IMR-90 (cell line): ENCODE measurements at regions not wholly inside any gene's neighbourhood (a gene's known extent, or its start where the extent isn't known, plus 50 kb on each side); places are given as distances from the start of the nearest gene placed in this dataset.
"Not testable (repeated sequence)": the region's sequence is repeated elsewhere in the genome, so short reads cannot be mapped to it uniquely, and the experiment has no call there.

Experiments
- ATAC-seq: fragments of 200-7000 bp; cut with Tn5 transposase; 2 replicates; pipeline ENCODE4 v1.9.1; 2020; ENCODE audit warnings: low read depth, mild to moderate bottlenecking, moderate library complexity
- BruUV-seq: library from RNA; stranded (reverse); fragments of 400-500 nt; replicated peaks from 2 replicates; lab custom pipeline; 2021; lab: Mats Ljungman, UMichigan
- CTCF ChIA-PET: fragments of 300-600 bp; formaldehyde crosslinking; extraction: SDS; loops from one replicate; lab custom pipeline; 2021; ENCODE audit warnings: antibody characterized with exemption; lab: Yijun Ruan, JAX
- POLR2A ChIA-PET: fragments of 300-600 bp; sonication (Branson Sonifier 250); formaldehyde crosslinking; loops from one replicate; lab custom pipeline; 2022; ENCODE audit warnings: antibody characterized with exemption; ENCODE audit not compliant: unreplicated experiment; lab: Charles Lee
- DNase-seq: peaks from one replicate; pipeline ENCODE4 v3.0.0; 2013
- H2AFZ ChIP-seq: replicated peaks from 2 replicates; pipeline ENCODE3; 2013; ENCODE audit warnings: low read length, mild to moderate bottlenecking; ENCODE audit not compliant: poor library complexity
- H2AK5ac ChIP-seq: 2 replicates; pipeline ENCODE4 v1.6.1; 2013; ENCODE audit warnings: low read depth, low read length, inconsistent platforms
- H2AK9ac ChIP-seq: replicated peaks from 2 replicates; pipeline ENCODE3; 2013; ENCODE audit warnings: mild to moderate bottlenecking, low read depth, low read length, moderate library complexity; ENCODE audit not compliant: poor library complexity
- H2BK120ac ChIP-seq: 2 replicates; pipeline ENCODE4 v1.6.1; 2013; ENCODE audit warnings: low read depth, low read length, inconsistent platforms
- H2BK15ac ChIP-seq: 3 replicates; pipeline ENCODE4 v1.6.1; 2013; ENCODE audit warnings: low read depth, low read length, inconsistent platforms
- H2BK20ac ChIP-seq: 2 replicates; pipeline ENCODE4 v1.6.1; 2013; ENCODE audit warnings: low read depth, mild to moderate bottlenecking, inconsistent platforms, low read length, moderate library complexity
- H2BK5ac ChIP-seq: 2 replicates; pipeline ENCODE4 v1.6.1; 2013; ENCODE audit warnings: mild to moderate bottlenecking, low read depth, low read length, inconsistent platforms; ENCODE audit not compliant: poor library complexity, severe bottlenecking
- H3K14ac ChIP-seq: replicated peaks from 2 replicates; pipeline ENCODE4 v1.6.1; 2013; ENCODE audit warnings: low read depth, low read length, inconsistent platforms
- H3K18ac ChIP-seq: 2 replicates; pipeline ENCODE4 v1.6.1; 2013; ENCODE audit warnings: low read depth, low read length, control low read depth
- H3K23ac ChIP-seq: 2 replicates; pipeline ENCODE4 v1.6.1; 2013; ENCODE audit warnings: low read depth, low read length, inconsistent platforms
- H3K27ac ChIP-seq: 2 replicates; pipeline ENCODE4 v1.5.1; 2013; ENCODE audit warnings: mild to moderate bottlenecking, control low read depth, low read length; ENCODE audit not compliant: insufficient read depth
- H3K27me3 ChIP-seq: 2 replicates; pipeline ENCODE4 v1.6.1; 2013; ENCODE audit warnings: low read length; ENCODE audit not compliant: control insufficient read depth, insufficient read depth
- H3K36me3 ChIP-seq: 2 replicates; pipeline ENCODE4 v1.6.1; 2013; ENCODE audit warnings: low read length, mixed read lengths; ENCODE audit not compliant: control insufficient read depth, insufficient read depth
- H3K4ac ChIP-seq: 2 replicates; pipeline ENCODE4 v1.6.1; 2013; ENCODE audit warnings: low read depth, low read length, inconsistent platforms
- H3K4me1 ChIP-seq: 2 replicates; pipeline ENCODE4 v1.6.1; 2013; ENCODE audit warnings: low read length, mixed read lengths; ENCODE audit not compliant: control insufficient read depth, insufficient read depth
- H3K4me2 ChIP-seq: 2 replicates; pipeline ENCODE4 v1.6.1; 2013; ENCODE audit warnings: low read depth, mild to moderate bottlenecking, control low read depth, low read length, moderate library complexity
- H3K4me3 ChIP-seq: 2 replicates; pipeline ENCODE4 v1.5.1; 2013; ENCODE audit warnings: low read depth, mild to moderate bottlenecking, control low read depth, low read length, moderate library complexity; ENCODE audit not compliant: insufficient read depth
- H3K56ac ChIP-seq: 2 replicates; pipeline ENCODE4 v1.6.1; 2013; ENCODE audit warnings: low read length, inconsistent platforms; ENCODE audit not compliant: insufficient read depth; ENCODE audit errors: extremely low read depth
- H3K79me1 ChIP-seq, 2 experiments: 2 replicates each; pipeline ENCODE4 v1.6.1; 2013; ENCODE audit warnings: low read length in 2 of 2, inconsistent platforms in 1 of 2, low read depth in 1 of 2
- H3K9ac ChIP-seq: 2 replicates; pipeline ENCODE4 v1.6.1; 2013; ENCODE audit warnings: low read depth, low read length, control low read depth
- H3K9me1 ChIP-seq: 2 replicates; pipeline ENCODE4 v1.6.1; 2013; ENCODE audit warnings: low read length, inconsistent platforms; ENCODE audit not compliant: insufficient read depth
- H3K9me3 ChIP-seq: 2 replicates; pipeline ENCODE4 v1.6.1; 2013; ENCODE audit warnings: low read length; ENCODE audit not compliant: control insufficient read depth, insufficient read depth
- H4K20me1 ChIP-seq: 2 replicates; pipeline ENCODE4 v1.6.1; 2013; ENCODE audit warnings: low read length, inconsistent platforms; ENCODE audit not compliant: insufficient read depth
- H4K5ac ChIP-seq: 2 replicates; pipeline ENCODE4 v1.6.1; 2013; ENCODE audit warnings: mild to moderate bottlenecking, low read depth, low read length, control low read depth
- H4K8ac ChIP-seq, 2 experiments: 2 replicates each; pipeline ENCODE4 v1.6.1; 2013; ENCODE audit warnings: low read depth in 2 of 2, low read length in 2 of 2, control low read depth in 1 of 2, inconsistent platforms in 1 of 2
- H4K91ac ChIP-seq: 2 replicates; pipeline ENCODE4 v1.6.1; 2013; ENCODE audit warnings: low read depth, low read length, inconsistent platforms; ENCODE audit not compliant: insufficient read depth
- WGBS, 2 experiments: methylation state at CpG; one replicate each; pipeline versions ENCODE4 v1.1.5 to v1.1.7; 2013; ENCODE audit warnings: missing lambda C conversion rate in 2 of 2; ENCODE audit not compliant: insufficient read length in 1 of 2; ENCODE audit errors: extremely low coverage in 2 of 2; 5-methylcytosine and 5-hydroxymethylcytosine counted together
- dilution Hi-C: fragments of 300-500 bp; cut with HindIII; formaldehyde crosslinking; loops from one replicate; pipeline ENCODE4 v1.14.3; 2018; ENCODE audit warnings: low sequenced_read_pairs; ENCODE audit not compliant: unreplicated experiment
- in situ Hi-C: fragments of 300-500 bp; cut with MboI; formaldehyde crosslinking; loops from 3 replicates; pipeline ENCODE4 v1.14.3; 2019; ENCODE audit warnings: low sequenced_read_pairs, inconsistent platforms, mixed read lengths
- intact Hi-C: fragments of 100-400 bp; cut with micrococcal nuclease; formaldehyde crosslinking; loops from 2 replicates; pipeline ENCODE4 v1.10.0; 2022

- H4K5ac ChIP-seq, H3K4ac ChIP-seq, CTCF ChIA-PET, ATAC-seq, H2BK15ac ChIP-seq, H2AFZ ChIP-seq, H3K27me3 ChIP-seq, H3K18ac ChIP-seq, H4K20me1 ChIP-seq, intact Hi-C loops, H3K9ac ChIP-seq, in situ Hi-C loops, H3K9me3 ChIP-seq, H3K4me1 ChIP-seq, H3K36me3 ChIP-seq, BruUV-seq, H2BK5ac ChIP-seq, H3K9me1 ChIP-seq, H3K4me3 ChIP-seq, H3K14ac ChIP-seq, POLR2A ChIA-PET, H3K27ac ChIP-seq, DNase-seq, H2BK120ac ChIP-seq, dilution Hi-C loops, H3K79me1 ChIP-seq, H4K91ac ChIP-seq, H3K23ac ChIP-seq, H2BK20ac ChIP-seq, H3K4me2 ChIP-seq, H2AK9ac ChIP-seq, H3K56ac ChIP-seq, H2AK5ac ChIP-seq, H4K8ac ChIP-seq: not testable (repeated sequence)
- no CpG with 5 or more reads among the region's 6 CpGs for WGBS, 2 experiments
Observed at GRCh38 chr2:49844113-49844512, 689.8 kb upstream of the FSHR start.
